ENCODE measurements at regions not wholly inside any gene's neighbourhood (a gene's known extent, or its start where the extent isn't known, plus 50 kb on each side); places are given as distances from the start of the nearest gene placed in this dataset.

- TF ChIP-seq CTCF (IDR thresholded peaks at IDR 0.05; ENCODE audit: poor library complexity) (no peak), EZH2 (IDR thresholded peaks at IDR 0.05; ENCODE audit: borderline replicate concordance) (no peak)
These were observed 258.3 kb downstream of the SNX13 start for GRCh38 chr7:17681965-17682364.
